Activated CD4-positive, alpha-beta T cell treated with anti-CD3 and anti-CD28 coated beads, Interleukin-2, amount 50 U/mL, for 48 hours (primary cell): ENCODE measurements at regions not wholly inside any gene's neighbourhood (a gene's known extent, or its start where the extent isn't known, plus 50 kb on each side); places are given as distances from the start of the nearest gene placed in this dataset.
"Not testable (repeated sequence)": the region's sequence is repeated elsewhere in the genome, so short reads cannot be mapped to it uniquely, and the experiment has no call there.

Experiments used
- DNase-seq, 2 experiments: peaks; one replicate each; pipeline ENCODE4 v3.0.0-alpha.2; 2020

GRCh38 chr9:21605489-21605931 lies 123.4 kb upstream of the IFNE start:
- DNase-seq: no peak

GRCh38 chr9:21607576-21607975 lies 125.5 kb upstream of the IFNE start:
- DNase-seq: no peak

- DNase-seq: no peak
Observed at GRCh38 chr9:21608200-21608599, 126.1 kb upstream of the IFNE start.

GRCh38 chr9:21609506-21609905 lies 127.4 kb upstream of the IFNE start:
- DNase-seq: no peak

- peak; percentile 21 to 38 for DNase-seq
Observed at GRCh38 chr9:21611891-21612290, 129.8 kb upstream of the IFNE start.

GRCh38 chr9:21615018-21615417 lies 132.9 kb upstream of the IFNE start:
- DNase-seq: no peak

GRCh38 chr9:21615446-21615845 lies 133.3 kb upstream of the IFNE start:
- no peak for DNase-seq

GRCh38 chr9:21616082-21616778 lies 134.1 kb upstream of the IFNE start:
- no peak for DNase-seq

- DNase-seq: no peak
Observed at GRCh38 chr9:21624675-21625644, 142.8 kb upstream of the IFNE start.

- no peak for DNase-seq
Observed at GRCh38 chr9:21626493-21626892, 144.4 kb upstream of the IFNE start.

- not testable (repeated sequence) for DNase-seq
Observed at GRCh38 chr9:21628954-21629353, 146.8 kb upstream of the IFNE start.

- DNase-seq: no peak
Observed at GRCh38 chr9:21634951-21635350, 152.8 kb upstream of the IFNE start.

- no peak for DNase-seq
Observed at GRCh38 chr9:21638104-21638503, 156.0 kb upstream of the IFNE start.

GRCh38 chr9:21653091-21653490 lies 149.3 kb upstream of the MTAP start:
- DNase-seq: no peak

GRCh38 chr9:21653589-21653988 lies 148.8 kb upstream of the MTAP start:
- no peak for DNase-seq

- no peak for DNase-seq
Observed at GRCh38 chr9:21656776-21657674, 145.4 kb upstream of the MTAP start.

GRCh38 chr9:21657966-21658667 lies 144.3 kb upstream of the MTAP start:
- no peak for DNase-seq

- no peak for DNase-seq
Observed at GRCh38 chr9:21660976-21661375, 141.5 kb upstream of the MTAP start.

- no peak for DNase-seq
Observed at GRCh38 chr9:21661626-21662025, 140.8 kb upstream of the MTAP start.

GRCh38 chr9:21668516-21668915 lies 133.9 kb upstream of the MTAP start:
- no peak for DNase-seq

GRCh38 chr9:21669701-21670100 lies 132.7 kb upstream of the MTAP start:
- DNase-seq: no peak

GRCh38 chr9:21670374-21670773 lies 132.1 kb upstream of the MTAP start:
- DNase-seq: no peak
